NCI-H1092 (cell line): ENCODE measurements at regions not wholly inside any gene's neighbourhood (a gene's known extent, or its start where the extent isn't known, plus 50 kb on each side); places are given as distances from the start of the nearest gene placed in this dataset.
"Not testable (repeated sequence)": the region's sequence is repeated elsewhere in the genome, so short reads cannot be mapped to it uniquely, and the experiment has no call there.

Experiments
- DNase-seq: peaks from one replicate; lab custom pipeline; 2025; lab: John Stamatoyannopoulos, UW

DNA sequence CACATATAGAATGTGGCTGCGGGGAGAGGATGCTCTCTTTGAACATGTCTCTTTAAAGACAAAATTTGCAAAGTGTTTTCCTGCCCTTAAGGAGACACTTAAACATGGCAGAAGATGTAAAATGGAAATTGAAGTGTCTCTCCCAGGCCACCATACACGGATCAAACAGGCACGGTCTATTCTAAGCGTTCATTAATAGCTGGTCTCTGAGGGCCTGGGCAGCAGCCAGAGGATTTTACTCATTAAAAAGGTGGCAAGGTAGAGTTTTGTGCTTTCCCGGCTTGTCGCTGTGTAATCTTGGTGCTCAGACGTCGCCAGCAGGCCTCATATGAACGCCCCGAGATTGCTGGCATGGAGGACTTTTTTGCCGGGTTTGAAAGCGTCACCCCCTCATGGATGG lies 205.5 kb downstream of the EMX2 start:
- DNase-seq = no peak

DNA sequence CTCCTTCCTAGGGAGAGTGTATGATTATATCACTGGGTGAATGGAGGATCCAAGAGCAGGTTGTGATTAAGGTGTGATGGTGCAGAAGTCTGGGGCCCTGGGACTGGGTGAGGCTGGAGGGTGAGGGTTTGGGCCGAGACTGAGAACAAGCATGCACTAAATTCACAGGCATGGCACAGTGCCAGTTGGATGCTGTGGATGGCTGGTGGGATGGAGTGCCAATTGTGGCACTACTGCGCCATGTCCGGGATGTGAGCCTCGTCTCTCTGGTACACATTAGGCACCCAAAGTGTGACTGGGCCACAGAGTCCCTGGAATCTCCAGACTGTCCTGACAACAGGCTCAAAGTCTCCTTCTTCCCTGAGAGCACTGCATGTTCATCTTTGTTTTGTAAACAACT lies 208.1 kb downstream of the EMX2 start:
- no peak for DNase-seq

DNA sequence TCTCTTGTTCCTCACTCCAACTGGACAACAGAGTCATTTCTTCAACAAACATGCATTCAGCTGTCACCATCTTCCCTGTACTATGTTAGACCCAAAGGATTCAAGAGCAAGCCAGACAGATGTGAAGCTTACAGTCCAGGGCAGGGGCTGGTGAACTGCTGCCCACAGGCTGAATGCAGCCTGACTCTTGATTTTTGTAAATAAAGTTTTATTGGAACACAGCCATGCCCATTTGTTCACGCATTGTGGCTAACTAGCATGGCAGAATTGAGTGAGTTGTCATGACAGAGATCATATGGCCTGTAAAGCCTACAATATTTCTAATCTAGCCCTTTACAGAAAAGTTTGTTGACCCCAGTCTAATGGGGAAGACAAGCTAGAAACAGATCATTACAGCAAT lies 208.7 kb downstream of the EMX2 start:
- no peak for DNase-seq

DNA sequence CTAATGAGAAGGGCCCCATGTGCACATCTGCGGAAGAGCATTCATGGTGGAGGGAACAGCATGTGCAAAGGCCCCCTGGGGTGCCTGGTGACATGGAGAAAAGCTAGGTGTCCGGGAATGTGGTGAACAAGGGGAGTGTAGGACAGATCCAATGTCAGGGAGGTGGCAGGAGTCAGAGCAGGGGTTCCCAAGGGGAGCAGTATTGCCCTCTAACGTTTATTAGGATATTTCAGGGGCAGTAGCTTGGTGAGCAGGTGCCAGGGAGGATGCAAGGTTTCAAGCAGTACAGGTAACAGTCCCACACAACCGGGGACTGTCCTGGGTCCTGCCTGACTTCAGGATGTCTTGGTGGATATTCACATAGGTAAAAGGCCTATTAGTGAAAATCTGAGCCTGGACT lies 209.6 kb downstream of the EMX2 start:
- no peak for DNase-seq

DNA sequence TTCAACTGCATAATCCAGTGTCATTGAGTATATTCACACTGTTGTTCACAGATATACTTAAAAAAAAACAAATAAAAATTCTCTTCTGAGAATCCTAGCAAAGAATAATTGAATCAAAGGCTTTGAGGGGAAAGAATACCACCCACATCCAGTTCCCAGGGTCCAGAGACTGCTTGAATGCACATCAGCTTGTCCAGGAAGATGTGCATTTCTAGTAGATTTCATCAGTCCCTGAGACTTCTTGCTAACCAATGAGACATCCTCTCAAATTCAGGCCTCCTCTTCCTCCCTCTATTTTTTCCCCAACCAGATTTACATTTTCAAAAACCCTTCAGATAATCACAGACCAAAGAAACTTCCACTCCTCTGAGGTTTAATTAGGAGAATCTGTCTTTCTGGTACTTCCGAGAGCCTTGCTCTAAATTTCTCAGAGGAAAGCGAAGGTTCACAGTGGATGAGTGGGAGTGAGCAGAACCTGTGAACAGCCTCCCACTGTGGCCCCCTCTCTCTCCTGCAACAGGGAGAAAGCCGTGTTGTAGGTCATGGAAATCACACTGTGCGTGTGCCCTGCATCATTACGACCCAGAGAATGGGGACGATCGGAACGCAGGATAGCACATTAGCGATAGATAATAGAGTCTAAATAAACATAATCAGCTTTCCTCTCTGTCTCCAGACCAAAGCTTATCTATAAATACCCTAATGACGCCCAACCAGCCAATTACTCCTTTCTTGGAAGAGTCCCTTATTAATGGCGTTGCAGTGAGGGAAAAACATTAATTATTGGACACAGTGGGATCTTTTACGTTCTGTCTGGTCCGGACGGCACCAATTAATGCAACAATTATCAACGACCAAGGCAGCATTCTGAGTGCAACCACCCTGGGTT lies 212.5 kb downstream of the EMX2 start:
- DNase-seq = no peak

DNA sequence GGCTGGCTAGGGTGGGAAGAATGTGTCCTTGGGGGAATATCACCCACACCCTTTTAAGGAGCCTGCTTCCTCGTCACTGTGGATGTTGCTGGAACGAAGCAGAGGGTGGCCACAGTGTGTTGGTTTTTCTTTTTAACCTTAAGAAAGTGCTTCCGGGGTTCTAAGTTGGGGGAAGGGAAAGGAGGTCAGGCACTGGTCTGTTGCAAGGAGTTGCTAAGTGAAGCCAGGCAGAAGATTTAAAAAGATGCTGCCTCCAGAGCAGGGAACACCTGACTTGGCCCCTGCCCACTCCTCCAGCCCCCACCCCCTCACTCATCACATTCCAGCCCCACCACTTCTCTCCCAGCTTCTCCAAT lies 213.1 kb downstream of the EMX2 start:
- no peak for DNase-seq

DNA sequence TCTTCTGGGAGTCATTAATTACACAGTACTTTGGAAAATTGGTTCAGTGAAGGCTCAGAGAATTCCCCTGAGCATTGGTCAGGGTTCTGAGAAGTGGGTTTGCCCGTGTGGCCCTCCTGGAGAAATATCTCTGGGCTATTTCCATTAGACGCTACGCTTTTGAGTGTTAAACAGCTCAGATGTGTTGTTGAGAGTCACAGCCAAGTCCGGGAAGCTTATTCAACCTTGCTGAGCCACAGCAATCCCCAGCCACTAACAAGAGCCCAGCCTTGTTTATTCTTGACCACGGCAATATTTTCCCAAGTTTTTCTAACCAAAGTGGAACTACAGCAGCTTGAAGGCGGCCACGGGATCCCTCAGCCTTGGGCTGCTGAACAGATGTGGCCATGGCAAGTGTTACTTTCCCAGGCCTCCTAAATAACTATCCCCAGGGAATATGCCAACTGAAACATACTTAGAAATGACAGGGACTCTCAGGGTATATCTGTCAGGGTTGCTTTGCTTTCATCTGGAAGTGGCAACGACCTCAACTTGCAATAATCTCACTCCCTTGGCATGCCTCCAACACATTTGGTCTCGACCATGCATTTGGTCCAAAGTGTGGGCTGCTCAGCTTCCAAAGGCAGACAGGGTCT lies 214.7 kb downstream of the EMX2 start:
- no peak for DNase-seq

DNA sequence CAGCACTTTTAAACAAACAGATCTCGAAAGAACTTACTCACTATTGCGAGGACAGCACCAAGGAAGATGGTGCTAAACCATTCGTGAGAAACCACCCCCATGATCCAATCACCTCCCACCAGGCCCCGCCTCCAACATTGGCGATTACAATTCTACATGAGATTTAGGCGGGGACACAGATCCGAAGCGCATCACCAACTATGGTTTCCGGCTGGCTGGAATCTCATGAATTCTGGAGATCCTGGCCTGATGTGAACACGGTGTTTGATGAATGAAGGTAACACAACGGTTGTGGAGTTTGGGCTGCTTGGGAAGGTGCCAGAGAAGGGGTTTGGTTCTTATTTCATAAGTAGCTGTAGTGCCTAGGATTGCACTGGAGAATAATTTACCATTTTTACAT lies 216.7 kb downstream of the EMX2 start:
- no peak for DNase-seq

DNA sequence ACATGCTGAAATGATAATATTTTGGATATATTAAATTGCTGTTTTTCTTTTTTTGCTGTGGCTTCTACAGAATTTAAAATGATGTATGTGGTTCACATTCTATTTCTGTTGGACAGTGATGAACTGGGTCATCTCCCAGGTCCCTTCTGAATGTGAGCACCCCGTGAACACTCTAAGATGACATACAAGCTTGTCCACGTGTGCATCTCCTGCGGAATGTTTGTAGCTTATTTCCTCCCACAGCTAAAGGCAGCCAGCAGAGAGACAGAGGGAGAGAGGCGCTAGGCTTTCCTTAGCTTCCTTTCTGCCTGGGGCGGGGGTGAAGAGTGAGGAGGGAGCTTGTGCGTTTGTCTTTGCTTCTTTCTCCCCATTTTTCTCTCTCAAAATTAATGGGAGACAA lies 219.1 kb downstream of the EMX2 start:
- DNase-seq = no peak

DNA sequence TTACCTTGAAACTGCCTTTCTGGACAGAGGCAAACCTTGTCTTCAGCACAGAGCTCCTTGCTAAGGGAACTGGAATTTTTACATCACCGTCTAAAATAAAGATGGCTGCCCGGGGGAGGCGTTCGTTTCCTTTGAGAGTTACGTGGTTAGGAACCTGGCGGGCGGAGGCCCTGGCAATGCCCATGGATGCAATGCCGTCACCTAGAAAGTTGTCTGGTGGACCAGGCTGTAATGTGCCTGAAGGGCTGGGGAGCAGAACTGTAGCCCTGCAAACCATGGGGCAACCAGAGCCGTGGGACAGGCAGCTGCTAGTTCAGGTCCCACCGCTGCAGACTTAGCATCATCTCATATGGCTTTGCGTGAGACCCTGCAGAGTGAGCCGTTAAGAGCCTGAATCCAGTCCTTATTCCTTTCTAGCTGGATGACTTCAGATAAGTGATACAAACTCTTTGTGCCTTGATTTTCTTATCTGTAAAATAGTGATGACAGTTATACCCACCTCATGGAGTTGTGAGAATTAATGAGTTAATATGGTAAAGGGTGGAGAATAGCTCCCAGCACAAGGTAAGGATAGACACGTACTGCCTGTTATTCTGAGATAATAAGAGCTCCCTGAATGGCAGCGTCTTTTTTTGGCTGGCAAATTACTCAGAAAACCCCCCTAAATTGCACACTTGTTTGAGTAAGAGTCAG lies 219.7 kb downstream of the EMX2 start:
- DNase-seq = no peak

DNA sequence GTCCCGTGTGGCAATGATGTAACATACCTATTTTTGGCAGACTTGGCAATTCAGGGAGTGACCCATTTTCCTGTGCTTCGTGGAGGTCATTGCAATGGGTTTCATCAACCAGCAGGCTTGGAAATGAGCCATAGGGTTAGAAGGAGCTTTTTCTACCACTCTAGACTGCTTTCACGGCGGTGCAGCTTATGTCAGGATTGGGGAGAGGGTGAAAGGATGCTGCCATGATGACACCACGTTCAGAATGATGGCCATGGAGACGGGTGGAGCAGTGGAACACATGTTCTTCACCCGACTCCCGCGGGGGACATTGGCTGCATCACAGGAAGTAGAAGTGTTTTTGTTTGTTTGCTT lies 220.2 kb downstream of the EMX2 start:
- no peak for DNase-seq

DNA sequence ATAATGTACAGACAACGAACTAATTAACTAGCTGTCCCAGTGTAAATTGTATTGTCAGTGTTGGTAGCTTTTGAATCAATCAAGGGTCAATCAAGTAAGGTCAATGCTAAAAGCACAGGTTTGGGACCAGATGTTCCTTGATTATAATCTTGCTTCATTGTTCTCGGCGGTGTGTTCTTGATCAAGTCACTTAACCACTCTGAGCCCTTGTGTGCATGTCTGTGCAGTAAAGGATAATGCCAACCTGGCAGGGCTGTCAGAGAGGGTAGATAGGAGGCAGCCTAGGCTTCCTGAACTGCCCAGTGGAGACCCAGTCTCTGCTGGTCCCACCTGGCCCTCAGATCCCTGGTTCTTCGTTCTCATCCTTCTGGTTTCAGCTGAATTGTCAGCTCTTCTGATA lies 221.0 kb downstream of the EMX2 start:
- no peak for DNase-seq

DNA sequence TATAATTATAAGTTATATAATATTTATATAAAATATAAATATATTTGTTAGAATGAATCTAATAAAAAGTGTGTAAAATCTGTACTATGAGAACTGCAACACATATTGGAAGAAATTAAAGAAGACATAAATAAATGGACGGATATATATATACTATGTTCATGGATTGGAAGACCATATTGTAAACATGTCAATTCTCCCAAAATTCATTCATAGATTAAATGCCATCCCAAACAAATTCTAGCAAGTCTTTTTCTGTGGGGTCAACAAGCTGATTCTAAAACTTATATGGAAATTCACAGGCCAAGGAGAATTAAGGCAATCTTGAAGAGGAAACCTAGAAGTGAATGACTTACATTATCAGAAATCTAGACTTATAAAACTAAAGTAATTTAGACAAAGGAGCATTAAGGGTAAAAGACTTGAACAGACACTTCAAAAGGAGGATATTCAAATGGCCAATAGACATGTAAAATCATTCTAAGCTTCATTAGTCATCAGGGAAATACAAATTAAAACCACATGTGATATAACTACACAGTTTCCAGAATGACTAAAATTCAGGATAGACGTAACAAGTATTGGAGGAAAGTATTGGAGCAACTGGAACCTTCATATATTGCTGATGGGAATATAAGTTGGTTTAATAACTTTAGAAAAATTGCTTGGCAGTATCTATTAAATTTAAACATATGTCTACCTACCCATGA lies 225.9 kb downstream of the EMX2 start:
- DNase-seq = no peak

DNA sequence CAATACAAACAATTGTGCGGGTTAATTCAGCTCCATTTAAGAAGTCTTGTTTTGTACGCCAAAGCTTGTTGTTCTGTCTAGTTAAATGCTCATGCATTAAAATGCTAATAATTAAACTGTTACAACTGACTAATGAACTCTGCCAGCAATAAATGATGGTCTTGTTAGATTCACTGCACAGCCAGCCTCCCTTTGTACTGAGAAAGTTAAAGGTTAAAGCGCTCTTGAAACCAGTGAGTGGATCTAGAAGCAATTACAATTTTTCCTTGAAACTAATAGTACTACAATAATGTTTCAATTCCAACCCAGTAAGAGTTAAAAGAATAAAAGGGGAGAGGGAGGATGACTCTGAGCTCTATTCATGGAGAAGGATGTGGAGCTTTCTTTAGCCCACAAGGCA lies 233.0 kb downstream of the EMX2 start:
- no peak for DNase-seq

DNA sequence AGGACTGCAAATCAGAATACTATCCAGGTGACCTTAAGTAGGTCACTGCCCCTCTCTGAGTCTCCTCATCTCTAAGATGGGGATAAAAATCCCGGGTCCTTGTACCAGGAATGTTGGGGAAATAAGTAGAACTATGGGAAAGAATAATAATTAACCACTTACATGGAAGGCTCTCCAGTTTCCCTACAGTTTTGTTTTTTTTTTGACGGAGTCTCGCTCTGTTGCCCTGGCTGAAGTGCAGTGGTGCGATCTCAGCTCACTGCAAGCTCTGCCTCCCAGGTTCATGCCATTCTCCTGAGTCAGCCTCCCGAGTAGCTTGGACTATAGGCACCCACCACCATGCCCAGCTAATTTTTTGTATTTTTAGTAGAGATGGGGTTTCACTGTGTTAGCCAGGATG lies 234.7 kb downstream of the EMX2 start:
- DNase-seq = not testable (repeated sequence)

DNA sequence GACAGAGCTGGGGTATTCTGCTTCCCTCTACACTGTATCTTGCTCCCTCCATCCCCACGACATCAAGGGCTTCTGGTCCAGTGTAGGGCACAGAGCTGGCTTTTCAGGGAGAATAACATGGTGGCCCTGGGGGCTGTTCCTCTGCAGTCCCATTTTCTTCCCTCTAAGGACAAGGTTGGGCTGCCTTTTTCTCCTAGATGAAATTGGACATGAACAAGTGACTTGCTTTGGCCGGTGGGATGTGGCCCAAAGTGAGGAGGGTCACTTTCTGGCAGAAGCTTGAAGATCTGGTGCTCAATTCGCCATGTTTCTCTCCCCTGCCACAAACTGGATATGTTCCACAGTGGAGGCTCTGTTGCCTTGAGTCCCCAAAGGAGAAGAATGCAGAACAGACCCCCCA lies 235.7 kb downstream of the EMX2 start:
- DNase-seq = no peak

DNA sequence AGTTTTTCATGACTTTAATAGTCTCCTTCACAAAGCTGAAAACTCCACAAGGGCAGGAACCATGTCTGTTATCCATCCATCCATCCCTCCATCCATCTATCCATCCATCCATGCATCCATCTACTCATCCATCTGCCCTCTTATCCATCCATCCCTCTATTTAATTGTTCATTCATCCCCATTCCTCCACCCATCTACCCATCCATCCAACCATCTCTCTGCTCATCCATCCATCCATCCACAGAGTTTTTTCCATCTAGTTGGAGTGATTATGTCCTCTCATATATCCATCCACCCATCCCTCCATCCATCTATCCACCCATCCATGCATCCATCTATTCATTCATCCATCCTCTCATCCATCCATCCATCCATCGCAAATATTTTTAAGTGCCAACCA lies 237.9 kb downstream of the EMX2 start:
- DNase-seq = no peak

DNA sequence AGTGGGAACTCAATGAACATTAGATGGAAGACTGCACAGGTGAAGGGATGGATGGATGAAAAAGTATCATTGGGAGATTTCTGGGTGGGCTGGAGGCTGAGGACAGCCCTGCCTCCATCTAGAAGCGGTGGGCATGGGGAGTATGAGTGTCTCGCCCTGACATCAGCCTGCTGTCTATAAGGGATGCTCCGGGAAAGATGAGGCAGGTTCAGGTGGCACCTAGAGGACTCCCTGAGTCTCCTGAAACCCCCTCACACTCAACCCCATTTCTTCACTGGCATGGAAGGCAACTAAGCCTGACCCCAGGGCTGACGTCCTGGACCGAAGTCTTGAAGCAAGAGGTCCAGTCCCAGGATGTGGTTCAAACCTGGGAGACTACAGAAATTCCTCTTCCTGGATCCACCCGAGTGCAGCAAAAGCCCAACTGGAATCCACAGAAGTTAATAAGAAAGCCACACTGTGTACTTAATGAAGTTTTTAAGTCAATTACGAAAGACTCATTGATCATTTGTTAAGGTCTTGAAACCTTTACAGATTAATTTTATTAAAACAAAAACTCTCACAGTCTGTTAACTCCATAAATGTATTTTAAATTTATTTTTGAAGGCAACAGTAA lies 238.8 kb downstream of the EMX2 start:
- no peak for DNase-seq

DNA sequence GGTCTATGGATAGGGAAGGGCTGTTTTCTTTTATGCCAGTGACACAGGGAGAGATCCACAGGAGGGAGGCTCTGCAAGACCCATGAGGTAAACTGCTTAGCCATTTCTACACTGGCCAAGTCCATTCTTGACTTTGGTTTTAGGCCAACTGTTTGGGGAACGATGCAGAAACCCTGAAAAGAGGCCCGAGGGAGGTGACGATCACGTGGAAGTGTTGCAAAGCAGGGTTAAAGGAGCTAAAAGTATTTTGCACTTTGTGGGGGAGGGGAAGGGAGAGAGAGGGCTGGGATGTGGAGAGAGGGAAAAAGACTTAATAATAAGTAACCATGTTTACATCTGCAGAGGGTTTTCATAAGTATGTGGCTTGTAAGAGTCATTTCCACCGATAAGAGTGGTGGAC lies 239.7 kb downstream of the EMX2 start:
- DNase-seq = no peak

DNA sequence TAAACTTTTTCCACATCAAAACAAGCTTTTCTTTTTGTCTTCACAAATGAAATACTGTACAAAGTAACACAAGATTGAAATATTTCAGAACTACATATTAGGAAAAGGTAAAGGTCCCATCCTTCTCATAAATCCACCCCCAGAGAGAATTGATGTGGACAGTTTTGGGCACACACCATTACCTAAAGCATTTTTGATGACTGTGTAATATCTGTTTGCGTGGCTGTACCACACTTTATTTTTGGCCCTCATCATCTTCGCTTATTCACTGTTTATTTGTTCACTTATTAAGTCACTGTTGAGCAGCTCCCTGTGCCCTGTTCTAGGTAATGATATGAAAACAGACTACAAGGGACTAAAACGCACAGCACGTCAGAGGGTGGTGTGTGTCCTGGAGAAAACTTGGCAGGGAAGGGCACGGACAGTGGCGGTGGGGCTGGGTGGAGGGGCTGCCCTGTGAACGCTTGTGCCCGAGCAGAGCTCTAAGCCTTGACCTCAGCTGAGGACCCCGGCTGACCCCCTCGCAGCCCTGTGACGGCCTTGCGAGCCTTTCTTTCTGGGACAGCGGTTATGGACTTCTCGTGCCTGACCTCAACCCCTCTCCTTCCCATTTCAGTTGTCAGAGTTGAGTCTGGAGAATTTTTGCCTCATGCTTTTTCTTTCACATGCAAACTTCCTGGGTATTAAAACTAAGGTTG lies 241.3 kb downstream of the EMX2 start:
- no peak for DNase-seq

DNA sequence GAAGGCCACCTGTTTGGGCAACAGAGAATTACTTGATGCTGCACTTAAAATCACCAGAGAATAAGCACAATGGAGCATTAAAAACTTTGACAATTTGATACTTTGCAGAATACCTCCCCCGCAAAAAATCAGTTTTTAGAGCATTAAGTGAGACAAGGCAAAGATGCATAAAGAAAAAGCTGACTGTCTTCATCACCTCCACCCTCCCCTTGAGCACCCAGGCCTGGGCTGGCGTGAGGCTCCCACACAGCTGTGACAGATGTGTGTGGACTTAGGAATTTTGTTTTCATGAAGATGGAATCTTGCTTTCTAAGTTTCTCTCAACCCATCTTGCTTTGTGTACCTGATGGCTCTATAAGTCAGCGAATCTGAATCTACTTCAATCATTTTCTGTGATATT lies 242.2 kb downstream of the EMX2 start:
- no peak for DNase-seq

DNA sequence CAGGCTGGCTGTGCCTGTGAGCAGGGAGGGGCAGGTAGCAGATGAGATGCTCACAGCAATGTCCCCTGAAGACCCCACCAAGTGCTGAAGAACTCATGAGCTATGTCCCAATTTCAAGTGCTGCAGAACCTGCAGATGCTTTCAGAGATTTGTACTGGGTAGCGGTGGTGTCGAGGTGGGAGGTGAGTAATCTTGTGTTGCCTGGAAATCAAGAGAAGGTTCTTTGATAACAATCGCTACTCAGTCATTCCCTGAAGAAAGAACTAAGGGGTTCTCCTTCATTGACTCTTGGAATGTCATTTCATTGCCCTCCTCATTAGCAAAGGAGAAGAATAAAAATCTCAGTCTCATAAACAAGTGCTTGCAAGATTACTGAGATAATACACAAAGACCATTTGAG lies 246.4 kb downstream of the EMX2 start:
- no peak for DNase-seq
